ENCODE measurements at regions not wholly inside any gene's neighbourhood (a gene's known extent, or its start where the extent isn't known, plus 50 kb on each side); places are given as distances from the start of the nearest gene placed in this dataset.

- DNase-seq = no peak
Observed at GRCh38 chr5:121144764-121145163, 680.7 kb downstream of the PRR16 start.

DNA sequence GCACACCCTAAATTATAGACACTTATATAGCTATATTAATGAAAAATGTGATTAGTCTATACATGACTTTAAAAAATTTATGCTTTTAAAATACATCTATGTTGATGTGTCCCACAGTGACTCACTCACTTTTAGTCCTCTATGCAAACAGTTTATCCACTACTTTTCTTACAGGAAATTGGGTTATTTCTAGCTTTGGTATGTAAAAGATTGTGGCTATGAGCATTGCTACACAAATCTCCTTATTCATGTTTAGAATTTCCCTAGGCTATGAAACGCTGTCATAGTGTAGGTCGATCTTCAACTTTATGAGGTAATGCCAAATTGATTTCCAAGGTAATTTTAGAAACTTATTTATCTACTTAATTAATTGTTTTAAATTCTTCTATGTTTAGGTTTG is 687.4 kb downstream of the PRR16 start:
- H3K27me3 ChIP-seq = no peaks in the 10 kb centered on the region
- WGBS (ENCODE audit: insufficient coverage, low coverage, low lambda C conversion rate, missing lambda C conversion rate) = 94% methylated on average over 2 of the region's 2 CpGs
- no peak for ATAC-seq

More at GRCh38 chr5:121144764-121145163, 680.7 kb downstream of the PRR16 start:
- Histone ChIP-seq H3K4me1 (no peaks in the 10 kb centered on the region), H3K27ac (no peak overlapping the region), H3K9me3 (no peaks in the 10 kb centered on the region), H3K4me3 (no peak overlapping the region), H3K36me3 (no peaks in the 10 kb centered on the region), H3K27me3 (no peaks in the 10 kb centered on the region)
- TF ChIP-seq POLR2A (IDR thresholded peaks at IDR 0.05) (no peak), CTCF (IDR thresholded peaks at IDR 0.05) (no peak)
- intact Hi-C loops (cut with DNase I) = no loop called here
- peak in 2 of 4 donors; percentile 49 to 73 for ATAC-seq
- 42% methylated on average over 1 of the region's 1 CpG for WGBS (ENCODE audit: insufficient coverage, low coverage, low lambda C conversion rate, missing lambda C conversion rate)

GRCh38 chr5:121152411-121152810 is 688.3 kb downstream of the PRR16 start:
- ATAC-seq (no peak), DNase-seq (no peak)
- no peak for TF ChIP-seq CTCF (IDR thresholded peaks at IDR 0.05)
- TF ChIP-seq POLR2A (IDR thresholded peaks at IDR 0.05) = no peak
- H3K27me3 ChIP-seq = no peaks in the 10 kb centered on the region
- H3K9me3 ChIP-seq = no peaks in the 10 kb centered on the region
- no peak overlapping the region for H3K4me3 ChIP-seq
- no peak overlapping the region for H3K27ac ChIP-seq
- intact Hi-C loops (cut with DNase I) = no loop called here
- H3K4me1 ChIP-seq = no peaks in the 10 kb centered on the region
- no peaks in the 10 kb centered on the region for H3K36me3 ChIP-seq

More for the DNA sequence above, 687.4 kb downstream of the PRR16 start:
- Histone ChIP-seq H3K27ac (no peak overlapping the region), H3K9me3 (no peaks in the 10 kb centered on the region), H3K36me3 (no peaks in the 10 kb centered on the region), H3K4me1 (no peaks in the 10 kb centered on the region), H3K4me3 (no peak overlapping the region)
- no peak for DNase-seq
- intact Hi-C loops (cut with DNase I) = no loop called here
- no peak for TF ChIP-seq POLR2A (IDR thresholded peaks at IDR 0.05)

GRCh38 chr5:121156565-121156964 is 692.5 kb downstream of the PRR16 start:
- no peak for TF ChIP-seq POLR2A (IDR thresholded peaks at IDR 0.05)
- no peak for TF ChIP-seq CTCF (IDR thresholded peaks at IDR 0.05)
- H3K36me3 ChIP-seq = no peaks in the 10 kb centered on the region
- no peak overlapping the region for H3K4me3 ChIP-seq
- 50% methylated on average over 1 of the region's 1 CpG for WGBS (ENCODE audit: insufficient coverage, low coverage, low lambda C conversion rate, missing lambda C conversion rate)
- DNase-seq (no peak), ATAC-seq (no peak)
- no peaks in the 10 kb centered on the region for H3K27me3 ChIP-seq
- H3K4me1 ChIP-seq = no peaks in the 10 kb centered on the region
- intact Hi-C loops (cut with DNase I) = no loop called here
- no peaks in the 10 kb centered on the region for H3K9me3 ChIP-seq
- H3K27ac ChIP-seq = no peak overlapping the region

DNA sequence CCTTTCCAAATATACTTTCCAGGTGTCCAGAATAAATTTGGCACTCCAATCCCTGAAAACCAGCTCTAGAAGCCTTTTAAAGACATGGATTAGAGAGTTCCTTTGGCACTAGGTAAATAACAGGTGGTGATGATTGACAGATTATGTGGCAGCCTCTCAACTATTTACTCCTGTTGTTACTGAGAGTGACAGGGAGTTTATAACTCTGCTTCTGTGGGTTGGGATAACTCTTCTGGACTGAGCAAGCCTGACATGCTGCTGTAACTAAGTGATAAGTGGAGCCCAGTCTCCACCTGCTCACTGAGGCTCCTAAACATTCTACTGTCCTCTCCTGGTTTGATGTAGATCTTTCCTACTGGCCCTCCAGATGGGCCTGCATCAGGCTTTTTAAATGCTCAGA is 693.2 kb upstream of the FTMT start:
- DNase-seq (no peak), ATAC-seq (no peak)
- no peaks in the 10 kb centered on the region for H3K9me3 ChIP-seq
- no peak overlapping the region for H3K4me3 ChIP-seq
- no peaks in the 10 kb centered on the region for H3K36me3 ChIP-seq
- no peaks in the 10 kb centered on the region for H3K4me1 ChIP-seq
- TF ChIP-seq POLR2A (IDR thresholded peaks at IDR 0.05) (no peak), CTCF (IDR thresholded peaks at IDR 0.05) (no peak)
- intact Hi-C loops (cut with DNase I) = no loop called here
- H3K27ac ChIP-seq = no peak overlapping the region
- no peaks in the 10 kb centered on the region for H3K27me3 ChIP-seq
